ENCODE measurements at regions not wholly inside any gene's neighbourhood (a gene's known extent, or its start where the extent isn't known, plus 50 kb on each side); places are given as distances from the start of the nearest gene placed in this dataset.
"Not testable (repeated sequence)": the region's sequence is repeated elsewhere in the genome, so short reads cannot be mapped to it uniquely, and the experiment has no call there.

- H3K9me3 Mint-ChIP-seq = not testable (repeated sequence)
Measured at GRCh38 chr2:110348902-110349301, 123.7 kb downstream of the LIMS4 start.

GRCh38 chr2:110344405-110345035 is 128.1 kb downstream of the LIMS4 start:
- DNase-seq (ENCODE audit: low spot score in 2 of 2); H3K4me3 Mint-ChIP-seq; H3K27me3 Mint-ChIP-seq; H3K36me3 Mint-ChIP-seq; H3K4me1 Mint-ChIP-seq; ATAC-seq (ENCODE audit: low read depth); H3K27ac Mint-ChIP-seq; H3K9me3 Mint-ChIP-seq: not testable (repeated sequence)

More at GRCh38 chr2:110348902-110349301, 123.7 kb downstream of the LIMS4 start:
- not testable (repeated sequence) for H3K36me3 Mint-ChIP-seq; H3K27me3 Mint-ChIP-seq; H3K4me1 Mint-ChIP-seq; H3K4me3 Mint-ChIP-seq; ATAC-seq (ENCODE audit: low read depth); DNase-seq (ENCODE audit: low spot score in 2 of 2); H3K27ac Mint-ChIP-seq

GRCh38 chr2:110342077-110342476 is 129.7 kb upstream of the MTLN start:
- ATAC-seq (ENCODE audit: low read depth); H3K27ac Mint-ChIP-seq; DNase-seq (ENCODE audit: low spot score in 2 of 2); H3K36me3 Mint-ChIP-seq; H3K27me3 Mint-ChIP-seq; H3K4me1 Mint-ChIP-seq; H3K4me3 Mint-ChIP-seq; H3K9me3 Mint-ChIP-seq: not testable (repeated sequence)

GRCh38 chr2:110339126-110339525 is 126.8 kb upstream of the MTLN start:
- not testable (repeated sequence) for H3K36me3 Mint-ChIP-seq; H3K27me3 Mint-ChIP-seq; H3K27ac Mint-ChIP-seq; H3K4me3 Mint-ChIP-seq; ATAC-seq (ENCODE audit: low read depth); DNase-seq (ENCODE audit: low spot score in 2 of 2); H3K9me3 Mint-ChIP-seq; H3K4me1 Mint-ChIP-seq

- H3K27me3 Mint-ChIP-seq; H3K9me3 Mint-ChIP-seq; DNase-seq (ENCODE audit: low spot score in 2 of 2); H3K36me3 Mint-ChIP-seq; H3K4me1 Mint-ChIP-seq; ATAC-seq (ENCODE audit: low read depth); H3K4me3 Mint-ChIP-seq; H3K27ac Mint-ChIP-seq: not testable (repeated sequence)
Measured at GRCh38 chr2:110338277-110339003, 126.1 kb upstream of the MTLN start.

- H3K4me1 Mint-ChIP-seq; ATAC-seq (ENCODE audit: low read depth); H3K36me3 Mint-ChIP-seq; H3K4me3 Mint-ChIP-seq; DNase-seq (ENCODE audit: low spot score in 2 of 2); H3K27ac Mint-ChIP-seq; H3K9me3 Mint-ChIP-seq; H3K27me3 Mint-ChIP-seq: not testable (repeated sequence)
Measured at GRCh38 chr2:110336071-110336470, 123.7 kb upstream of the MTLN start.

GRCh38 chr2:110335415-110336049 is 123.2 kb upstream of the MTLN start:
- H3K27me3 Mint-ChIP-seq; ATAC-seq (ENCODE audit: low read depth); H3K9me3 Mint-ChIP-seq; H3K36me3 Mint-ChIP-seq; H3K27ac Mint-ChIP-seq; DNase-seq (ENCODE audit: low spot score in 2 of 2); H3K4me3 Mint-ChIP-seq; H3K4me1 Mint-ChIP-seq: not testable (repeated sequence)

GRCh38 chr2:110333114-110334095 is 121.1 kb upstream of the MTLN start:
- not testable (repeated sequence) for H3K27ac Mint-ChIP-seq, H3K9me3 Mint-ChIP-seq, H3K4me1 Mint-ChIP-seq

GRCh38 chr2:110331625-110332024 is 119.3 kb upstream of the MTLN start:
- H3K36me3 Mint-ChIP-seq; H3K9me3 Mint-ChIP-seq; ATAC-seq (ENCODE audit: low read depth); H3K27ac Mint-ChIP-seq; H3K4me1 Mint-ChIP-seq; DNase-seq (ENCODE audit: low spot score in 2 of 2); H3K4me3 Mint-ChIP-seq; H3K27me3 Mint-ChIP-seq: not testable (repeated sequence)

More at GRCh38 chr2:110333114-110334095, 121.1 kb upstream of the MTLN start:
- not testable (repeated sequence) for H3K4me3 Mint-ChIP-seq; H3K36me3 Mint-ChIP-seq; ATAC-seq (ENCODE audit: low read depth); DNase-seq (ENCODE audit: low spot score in 2 of 2); H3K27me3 Mint-ChIP-seq

- not testable (repeated sequence) for H3K4me3 Mint-ChIP-seq; H3K27me3 Mint-ChIP-seq; H3K4me1 Mint-ChIP-seq; DNase-seq (ENCODE audit: low spot score in 2 of 2); H3K9me3 Mint-ChIP-seq; ATAC-seq (ENCODE audit: low read depth); H3K36me3 Mint-ChIP-seq; H3K27ac Mint-ChIP-seq
Measured at GRCh38 chr2:110329760-110330159, 117.4 kb upstream of the MTLN start.

- H3K36me3 Mint-ChIP-seq; H3K9me3 Mint-ChIP-seq; ATAC-seq (ENCODE audit: low read depth); DNase-seq (ENCODE audit: low spot score in 2 of 2); H3K27me3 Mint-ChIP-seq; H3K27ac Mint-ChIP-seq; H3K4me1 Mint-ChIP-seq; H3K4me3 Mint-ChIP-seq: not testable (repeated sequence)
Measured at GRCh38 chr2:110329158-110329557, 116.8 kb upstream of the MTLN start.

GRCh38 chr2:110328677-110329076 is 116.3 kb upstream of the MTLN start:
- not testable (repeated sequence) for H3K27me3 Mint-ChIP-seq; H3K27ac Mint-ChIP-seq; H3K4me3 Mint-ChIP-seq; H3K4me1 Mint-ChIP-seq; H3K36me3 Mint-ChIP-seq; ATAC-seq (ENCODE audit: low read depth); DNase-seq (ENCODE audit: low spot score in 2 of 2); H3K9me3 Mint-ChIP-seq

GRCh38 chr2:110323832-110324231 is 111.5 kb upstream of the MTLN start:
- H3K36me3 Mint-ChIP-seq; H3K4me1 Mint-ChIP-seq; DNase-seq (ENCODE audit: low spot score in 2 of 2); H3K27me3 Mint-ChIP-seq; H3K4me3 Mint-ChIP-seq; H3K27ac Mint-ChIP-seq; ATAC-seq (ENCODE audit: low read depth); H3K9me3 Mint-ChIP-seq: not testable (repeated sequence)

- not testable (repeated sequence) for H3K4me3 Mint-ChIP-seq; ATAC-seq (ENCODE audit: low read depth); H3K9me3 Mint-ChIP-seq; H3K27me3 Mint-ChIP-seq; H3K4me1 Mint-ChIP-seq; DNase-seq (ENCODE audit: low spot score in 2 of 2); H3K27ac Mint-ChIP-seq; H3K36me3 Mint-ChIP-seq
Measured at GRCh38 chr2:110322535-110322934, 110.2 kb upstream of the MTLN start.
